Nephron (organoid): ENCODE measurements at regions not wholly inside any gene's neighbourhood (a gene's known extent, or its start where the extent isn't known, plus 50 kb on each side); places are given as distances from the start of the nearest gene placed in this dataset.

Source experiments
- H3K27ac Mint-ChIP-seq, 3 experiments: 2 replicates each; pipeline ENCODE4 v1.8.0; 2020; ENCODE audit warnings: mixed read lengths in 3 of 3, mild to moderate bottlenecking in 2 of 3, moderate library complexity in 1 of 3
- H3K27me3 Mint-ChIP-seq: 2 replicates; pipeline ENCODE4 v1.8.0; 2021; ENCODE audit warnings: low read depth, mild to moderate bottlenecking, moderate library complexity, mixed read lengths
- H3K36me3 Mint-ChIP-seq: 2 replicates; pipeline ENCODE4 v1.8.0; 2020; ENCODE audit warnings: low read depth, mixed read lengths
- H3K4me1 Mint-ChIP-seq: 2 replicates; pipeline ENCODE4 v1.8.0; 2020; ENCODE audit warnings: mixed read lengths
- H3K4me3 Mint-ChIP-seq, 3 experiments: 2 replicates each; pipeline ENCODE4 v1.8.0; 2020; ENCODE audit warnings: mild to moderate bottlenecking in 3 of 3, mixed read lengths in 3 of 3, moderate library complexity in 2 of 3
- H3K9me3 Mint-ChIP-seq: 2 replicates; pipeline ENCODE4 v1.8.0; 2020; ENCODE audit warnings: mixed read lengths
- TF ChIP-seq, protein P1 (sequence below), 3 experiments: fragments of 200-600 bp; sonication (generic); IDR thresholded peaks; one replicate each; pipeline ENCODE4 v1.5.0; 2021; ENCODE audit warnings: antibody characterized with exemption in 3 of 3; ENCODE audit not compliant: unreplicated experiment in 3 of 3

DNA sequence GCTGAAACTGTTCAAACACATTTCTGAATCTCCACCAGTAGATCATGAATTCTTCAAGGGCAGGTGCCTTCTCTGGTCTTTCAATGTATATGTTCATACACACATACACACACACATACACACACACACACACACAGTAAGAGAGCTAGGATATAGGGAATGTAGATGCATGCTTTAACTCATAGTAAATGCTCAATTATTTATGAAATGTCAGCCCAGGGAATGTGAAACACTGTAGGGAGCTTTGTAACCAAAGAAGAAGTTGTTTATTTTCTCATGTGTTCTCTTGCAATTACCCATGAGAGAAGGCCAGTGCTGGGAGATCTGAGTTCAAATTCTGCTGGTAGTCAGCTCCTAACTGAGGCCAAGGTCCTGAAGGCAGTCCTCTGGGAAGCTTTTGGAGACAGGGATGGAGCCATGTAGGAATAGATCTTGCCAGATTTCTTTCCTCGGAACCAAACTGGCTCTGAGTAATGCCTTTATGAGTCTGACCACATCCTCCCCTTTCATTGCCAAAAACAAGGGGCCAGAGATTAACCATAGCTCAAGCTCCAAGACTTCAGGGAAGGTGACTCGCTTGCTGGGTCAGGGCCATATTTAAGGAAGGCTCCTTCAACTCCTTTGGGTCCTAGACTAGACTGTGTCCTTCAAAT lies 487.0 kb upstream of the TNC start:
- no peaks in the 10 kb centered on the region for H3K9me3 Mint-ChIP-seq
- no peak overlapping the region for H3K4me3 Mint-ChIP-seq
- H3K27ac Mint-ChIP-seq: no peak overlapping the region
- peaks cover 4% of the 10 kb centered on the region for H3K27me3 Mint-ChIP-seq
- H3K36me3 Mint-ChIP-seq: no peaks in the 10 kb centered on the region
- no peaks in the 10 kb centered on the region for H3K4me1 Mint-ChIP-seq
- TF ChIP-seq, protein P1, sequence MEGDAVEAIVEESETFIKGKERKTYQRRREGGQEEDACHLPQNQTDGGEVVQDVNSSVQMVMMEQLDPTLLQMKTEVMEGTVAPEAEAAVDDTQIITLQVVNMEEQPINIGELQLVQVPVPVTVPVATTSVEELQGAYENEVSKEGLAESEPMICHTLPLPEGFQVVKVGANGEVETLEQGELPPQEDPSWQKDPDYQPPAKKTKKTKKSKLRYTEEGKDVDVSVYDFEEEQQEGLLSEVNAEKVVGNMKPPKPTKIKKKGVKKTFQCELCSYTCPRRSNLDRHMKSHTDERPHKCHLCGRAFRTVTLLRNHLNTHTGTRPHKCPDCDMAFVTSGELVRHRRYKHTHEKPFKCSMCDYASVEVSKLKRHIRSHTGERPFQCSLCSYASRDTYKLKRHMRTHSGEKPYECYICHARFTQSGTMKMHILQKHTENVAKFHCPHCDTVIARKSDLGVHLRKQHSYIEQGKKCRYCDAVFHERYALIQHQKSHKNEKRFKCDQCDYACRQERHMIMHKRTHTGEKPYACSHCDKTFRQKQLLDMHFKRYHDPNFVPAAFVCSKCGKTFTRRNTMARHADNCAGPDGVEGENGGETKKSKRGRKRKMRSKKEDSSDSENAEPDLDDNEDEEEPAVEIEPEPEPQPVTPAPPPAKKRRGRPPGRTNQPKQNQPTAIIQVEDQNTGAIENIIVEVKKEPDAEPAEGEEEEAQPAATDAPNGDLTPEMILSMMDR (IDR thresholded peaks at IDR 0.05; ENCODE audit: unreplicated experiment in 3 of 3): no peak

DNA sequence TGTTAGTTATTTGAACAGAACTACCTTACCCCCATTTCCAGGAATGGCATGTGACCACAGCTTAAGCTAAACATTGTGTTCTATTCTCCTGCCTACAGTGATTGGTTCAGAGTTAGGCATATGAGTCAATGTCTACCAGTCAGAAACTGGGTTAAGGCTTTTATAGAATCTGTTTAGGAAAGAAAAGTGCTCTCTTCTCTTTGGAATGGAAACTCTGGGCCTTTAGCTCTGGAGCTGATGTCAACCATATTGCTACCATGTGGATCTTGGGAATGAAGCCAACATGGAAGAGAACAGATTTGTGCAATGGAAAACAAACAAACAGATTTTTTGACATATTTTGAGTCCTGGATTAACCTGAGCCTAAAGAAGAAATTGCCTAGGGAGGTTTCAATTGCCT lies 488.9 kb upstream of the TNC start:
- no peaks in the 10 kb centered on the region for H3K9me3 Mint-ChIP-seq
- TF ChIP-seq, protein P1 (IDR thresholded peaks at IDR 0.05; ENCODE audit: unreplicated experiment in 3 of 3): no peak
- H3K36me3 Mint-ChIP-seq: no peaks in the 10 kb centered on the region
- no peak overlapping the region for H3K27ac Mint-ChIP-seq
- H3K4me3 Mint-ChIP-seq: no peak overlapping the region
- no peaks in the 10 kb centered on the region for H3K4me1 Mint-ChIP-seq
- H3K27me3 Mint-ChIP-seq: peaks cover under 1% of the 10 kb centered on the region

DNA sequence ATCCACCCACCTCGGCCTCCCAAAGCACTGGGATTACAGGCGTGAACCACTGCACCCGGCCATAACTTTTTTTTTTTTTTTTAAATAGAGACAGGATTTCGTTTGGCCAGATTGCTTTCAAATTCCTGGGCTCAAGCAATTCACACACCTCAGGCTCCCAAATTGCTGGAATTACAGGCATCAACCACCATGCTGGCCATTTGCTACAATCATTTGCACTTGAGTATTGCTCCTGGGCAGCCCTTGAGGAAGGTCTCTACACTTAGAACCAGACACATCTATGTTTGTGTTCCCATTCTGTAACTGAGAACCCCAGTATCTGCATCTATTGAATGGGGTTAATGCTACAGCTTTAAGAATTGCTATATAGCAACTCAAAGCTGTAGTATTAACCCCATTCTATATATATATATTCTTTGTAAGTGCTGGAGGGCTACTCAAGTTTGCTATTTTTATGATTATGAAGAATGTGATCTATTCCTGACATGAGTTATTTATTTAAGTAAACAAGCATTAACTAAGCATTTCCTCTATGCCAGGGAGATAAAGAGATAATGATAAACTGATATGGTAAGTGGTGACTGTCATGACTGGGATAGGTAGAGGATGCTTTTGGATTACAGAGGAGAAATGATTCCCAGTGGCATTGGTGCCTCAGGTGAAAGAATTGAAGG lies 496.5 kb upstream of the TNC start:
- H3K27ac Mint-ChIP-seq: no peak overlapping the region
- no peaks in the 10 kb centered on the region for H3K9me3 Mint-ChIP-seq
- H3K27me3 Mint-ChIP-seq: peaks cover 11% of the 10 kb centered on the region
- H3K4me1 Mint-ChIP-seq: no peaks in the 10 kb centered on the region
- no peaks in the 10 kb centered on the region for H3K36me3 Mint-ChIP-seq
- TF ChIP-seq, protein P1 (IDR thresholded peaks at IDR 0.05; ENCODE audit: unreplicated experiment in 3 of 3): no peak
- no peak overlapping the region for H3K4me3 Mint-ChIP-seq

DNA sequence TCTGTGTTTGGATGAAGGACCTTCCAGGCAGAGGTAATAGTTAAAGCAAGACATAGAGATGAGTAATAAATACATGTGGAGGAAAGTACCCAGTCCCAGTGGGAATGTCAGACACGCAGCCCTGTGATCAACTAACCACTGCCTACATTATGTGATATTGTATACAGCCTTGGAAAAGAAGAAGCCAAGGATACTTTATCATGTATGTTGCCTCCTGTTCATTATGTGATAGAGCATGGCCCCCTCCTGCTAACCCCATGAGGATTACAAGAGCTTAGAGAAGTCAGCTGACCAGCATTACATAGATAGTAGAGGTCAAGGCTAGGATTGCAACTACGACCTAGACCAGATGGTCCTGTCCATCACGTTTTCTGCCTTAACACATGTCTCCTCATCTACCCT lies 497.0 kb upstream of the TNC start:
- Mint-ChIP-seq H3K4me1 (no peaks in the 10 kb centered on the region), H3K36me3 (no peaks in the 10 kb centered on the region), H3K4me3 (no peak overlapping the region), H3K27ac (no peak overlapping the region), H3K27me3 (peaks cover 11% of the 10 kb centered on the region), H3K9me3 (peaks cover under 1% of the 10 kb centered on the region)
- TF ChIP-seq, protein P1 (IDR thresholded peaks at IDR 0.05; ENCODE audit: unreplicated experiment in 3 of 3): no peak

DNA sequence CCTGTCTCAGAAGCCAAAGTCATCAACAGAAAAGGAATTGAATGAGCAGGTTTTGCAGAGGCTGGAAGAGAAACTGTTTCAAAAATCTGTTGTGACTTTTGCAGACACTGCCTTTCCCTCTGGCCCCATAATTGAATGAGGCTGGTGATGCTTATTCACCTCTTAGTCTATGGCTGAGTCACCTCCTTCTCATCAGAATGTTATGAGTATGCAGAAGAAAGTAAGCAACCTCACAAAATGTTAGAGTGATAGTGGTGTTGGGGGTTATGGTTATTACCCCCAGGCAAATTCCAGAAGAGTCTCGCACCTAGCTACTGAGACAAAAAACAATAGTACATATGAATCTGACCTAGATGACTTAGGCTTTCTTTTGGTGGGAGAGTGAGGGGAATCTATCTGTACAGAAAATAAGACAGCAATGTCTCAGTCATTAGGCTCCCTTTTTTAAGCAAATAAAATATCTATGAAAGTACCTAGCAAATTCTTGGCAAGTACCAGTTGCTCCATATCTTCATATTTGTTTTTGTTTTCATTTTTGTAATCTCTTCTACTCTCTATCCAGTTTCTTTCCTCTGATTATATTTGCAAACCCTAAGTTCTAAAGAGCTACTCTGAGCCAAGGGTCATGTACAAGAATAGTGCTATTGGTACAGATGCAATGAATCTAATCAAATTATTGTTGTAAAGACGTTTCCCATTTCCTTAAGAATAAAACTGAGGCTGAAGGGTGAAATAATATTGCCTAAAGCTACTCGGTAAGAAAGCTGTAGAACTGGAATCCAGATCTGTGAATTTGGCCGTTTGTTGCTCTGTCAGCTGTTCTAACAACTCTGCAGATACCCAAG lies 498.1 kb upstream of the TNC start:
- Mint-ChIP-seq H3K9me3 (peaks cover 7% of the 10 kb centered on the region), H3K27ac (no peak overlapping the region), H3K27me3 (peaks cover 11% of the 10 kb centered on the region), H3K4me1 (no peaks in the 10 kb centered on the region), H3K4me3 (no peak overlapping the region), H3K36me3 (no peaks in the 10 kb centered on the region)
- TF ChIP-seq, protein P1 (IDR thresholded peaks at IDR 0.05; ENCODE audit: unreplicated experiment in 3 of 3): no peak
